HCEC 1CT (cell line): ENCODE measurements at regions not wholly inside any gene's neighbourhood (a gene's known extent, or its start where the extent isn't known, plus 50 kb on each side); places are given as distances from the start of the nearest gene placed in this dataset.

ENCODE experiments used
- DNase-seq: peaks from one replicate; pipeline ENCODE4 v3.0.0-alpha.2; 2017

GRCh38 chr9:1337169-1337568 is 287.0 kb downstream of the DMRT2 start:
- DNase-seq, result no peak

- DNase-seq, result no peak
These were observed 290.2 kb downstream of the DMRT2 start for GRCh38 chr9:1340390-1340789.

GRCh38 chr9:1353291-1353690 is 303.1 kb downstream of the DMRT2 start:
- DNase-seq, result no peak

GRCh38 chr9:1354086-1354485 is 303.9 kb downstream of the DMRT2 start:
- DNase-seq, result no peak

- DNase-seq, result no peak
These were observed 304.4 kb downstream of the DMRT2 start for GRCh38 chr9:1354606-1355005.

GRCh38 chr9:1355656-1356055 is 305.5 kb downstream of the DMRT2 start:
- DNase-seq, result no peak

GRCh38 chr9:1362845-1363244 is 312.7 kb downstream of the DMRT2 start:
- no peak for DNase-seq

GRCh38 chr9:1366276-1366675 is 316.1 kb downstream of the DMRT2 start:
- DNase-seq, result no peak

- DNase-seq, result no peak
These were observed 319.1 kb downstream of the DMRT2 start for GRCh38 chr9:1369297-1369696.

- DNase-seq, result no peak
These were observed 323.3 kb downstream of the DMRT2 start for GRCh38 chr9:1373445-1373844.

- DNase-seq, result no peak
These were observed 333.8 kb downstream of the DMRT2 start for GRCh38 chr9:1383899-1384455.

- DNase-seq, result no peak
These were observed 334.7 kb downstream of the DMRT2 start for GRCh38 chr9:1384816-1385215.

- no peak for DNase-seq
These were observed 336.3 kb downstream of the DMRT2 start for GRCh38 chr9:1386420-1386819.

GRCh38 chr9:1388216-1388615 is 338.1 kb downstream of the DMRT2 start:
- no peak for DNase-seq

- no peak for DNase-seq
These were observed 350.8 kb downstream of the DMRT2 start for GRCh38 chr9:1400983-1401382.

GRCh38 chr9:1404940-1405339 is 354.8 kb downstream of the DMRT2 start:
- DNase-seq, result no peak

- DNase-seq, result no peak
These were observed 361.7 kb downstream of the DMRT2 start for GRCh38 chr9:1411826-1412225.

- DNase-seq, result no peak
These were observed 364.6 kb downstream of the DMRT2 start for GRCh38 chr9:1414711-1415131.

- no peak for DNase-seq
These were observed 365.0 kb downstream of the DMRT2 start for GRCh38 chr9:1415146-1415545.

GRCh38 chr9:1416261-1416660 is 366.1 kb downstream of the DMRT2 start:
- DNase-seq, result no peak

- no peak for DNase-seq
These were observed 371.3 kb downstream of the DMRT2 start for GRCh38 chr9:1421436-1421835.

- DNase-seq, result no peak
These were observed 377.7 kb downstream of the DMRT2 start for GRCh38 chr9:1427875-1428274.

- DNase-seq, result no peak
These were observed 379.1 kb downstream of the DMRT2 start for GRCh38 chr9:1429297-1429696.

- no peak for DNase-seq
These were observed 381.3 kb downstream of the DMRT2 start for GRCh38 chr9:1431461-1431860.

GRCh38 chr9:1434052-1434767 is 384.1 kb downstream of the DMRT2 start:
- DNase-seq, result no peak
